ENCODE measurements at regions not wholly inside any gene's neighbourhood (a gene's known extent, or its start where the extent isn't known, plus 50 kb on each side); places are given as distances from the start of the nearest gene placed in this dataset.

GRCh38 chr12:67750513-67751183 lies 102.1 kb downstream of the DYRK2 start:
- DNase-seq (ENCODE audit: low read depth, low spot score): no peak
- H3K79me2 ChIP-seq (ENCODE audit: control insufficient read depth, insufficient read depth, low read length): no peaks in the 10 kb centered on the region
- no peak overlapping the region for H3K9ac ChIP-seq (replicated peaks; ENCODE audit: extremely low read depth, insufficient read depth, low read length)
- H3K4me2 ChIP-seq (ENCODE audit: insufficient read depth, low read length): no peak overlapping the region
- H4K20me1 ChIP-seq (replicated peaks; ENCODE audit: control insufficient read depth, extremely low read depth, insufficient read depth, low read length): no peaks in the 10 kb centered on the region
- no peaks in the 10 kb centered on the region for H3K4me1 ChIP-seq (ENCODE audit: control insufficient read depth, extremely low read depth, insufficient read depth, low read length)
- TF ChIP-seq FOS (IDR thresholded peaks at IDR 0.05; ENCODE audit: borderline replicate concordance, insufficient read depth, low read length) (no peak), MAX (IDR thresholded peaks at IDR 0.05; ENCODE audit: insufficient read depth, insufficient read length) (no peak), POLR2A (IDR thresholded peaks at IDR 0.05; ENCODE audit: low read depth, low read length) (no peak), POLR2AphosphoS5 (IDR thresholded peaks at IDR 0.05; ENCODE audit: insufficient read depth, low read depth, low read length) (no peak), EZH2 (IDR thresholded peaks at IDR 0.05; ENCODE audit: borderline replicate concordance, low read depth, low read length, severe bottlenecking) (no peak)
- H3K27me3 ChIP-seq (ENCODE audit: control insufficient read depth in 2 of 2, insufficient read depth in 2 of 2, low read length in 2 of 2): no peaks in the 10 kb centered on the region
- BruUV-seq (replicated peaks): no TSS peak
- CTCF ChIA-PET: no interaction called here
- H3K27ac ChIP-seq (ENCODE audit: insufficient read depth, low read depth, low read length): no peak overlapping the region
- no peak overlapping the region for H2AFZ ChIP-seq (ENCODE audit: low read depth, low read length)
- FAIRE-seq: no peak
- no peaks in the 10 kb centered on the region for H3K9me3 ChIP-seq (replicated peaks; ENCODE audit: control insufficient read depth, insufficient read depth, low read length)
- H3K4me3 ChIP-seq (replicated peaks in 1 of 3; ENCODE audit: insufficient read depth in 1 of 3, low read depth in 1 of 3, low read length in 3 of 3): no peak overlapping the region
- intact Hi-C loops (cut with micrococcal nuclease) (no loop called here), dilution Hi-C loops (cut with MboI; ENCODE audit: extremely low pct_ligation_motif_present, low sequenced_read_pairs) (no loop called here)
- no peaks in the 10 kb centered on the region for H3K9me1 ChIP-seq (replicated peaks; ENCODE audit: control insufficient read depth, extremely low read depth, insufficient read depth, low read length)
- no peaks in the 10 kb centered on the region for H3K36me3 ChIP-seq (ENCODE audit: control insufficient read depth in 2 of 2, extremely low read depth in 1 of 2, insufficient read depth in 2 of 2, low read length in 2 of 2)
- POLR2A ChIA-PET: no interaction called here

- dilution Hi-C loops (cut with MboI; ENCODE audit: extremely low pct_ligation_motif_present, low sequenced_read_pairs) (no loop called here), intact Hi-C loops (cut with micrococcal nuclease) (no loop called here)
- H3K9ac ChIP-seq (replicated peaks; ENCODE audit: extremely low read depth, insufficient read depth, low read length): no peak overlapping the region
- H3K4me3 ChIP-seq (replicated peaks in 1 of 3; ENCODE audit: insufficient read depth in 1 of 3, low read depth in 1 of 3, low read length in 3 of 3): no peak overlapping the region
- no peak overlapping the region for H3K4me2 ChIP-seq (ENCODE audit: insufficient read depth, low read length)
- TF ChIP-seq MYC (IDR thresholded peaks at IDR 0.05; ENCODE audit: low read depth, low read length): no peak
- TF ChIP-seq GATA2 (IDR thresholded peaks at IDR 0.05; ENCODE audit: insufficient read depth, insufficient read length, low read depth, low read length): no peak
- TF ChIP-seq JUN (IDR thresholded peaks at IDR 0.05; ENCODE audit: borderline replicate concordance, insufficient read depth, insufficient read length, low read depth): no peak
- no peak for TF ChIP-seq FOS (IDR thresholded peaks at IDR 0.05; ENCODE audit: borderline replicate concordance, insufficient read depth, low read length)
- TF ChIP-seq CTCF (IDR thresholded peaks at IDR 0.05; ENCODE audit: extremely low read depth in 1 of 2, insufficient read depth in 1 of 2, low read depth in 1 of 2, low read length in 2 of 2): no peak
- no peak for TF ChIP-seq MAX (IDR thresholded peaks at IDR 0.05; ENCODE audit: insufficient read depth, insufficient read length)
- TF ChIP-seq EZH2 (IDR thresholded peaks at IDR 0.05; ENCODE audit: borderline replicate concordance, low read depth, low read length, severe bottlenecking): no peak
- TF ChIP-seq POLR2A (IDR thresholded peaks at IDR 0.05; ENCODE audit: low read depth, low read length): no peak
- no peak for TF ChIP-seq POLR2AphosphoS5 (IDR thresholded peaks at IDR 0.05; ENCODE audit: insufficient read depth, low read depth, low read length)
- H3K36me3 ChIP-seq (ENCODE audit: control insufficient read depth in 2 of 2, extremely low read depth in 1 of 2, insufficient read depth in 2 of 2, low read length in 2 of 2): no peaks in the 10 kb centered on the region
- no peaks in the 10 kb centered on the region for H3K27me3 ChIP-seq (ENCODE audit: control insufficient read depth in 2 of 2, insufficient read depth in 2 of 2, low read length in 2 of 2)
- no peaks in the 10 kb centered on the region for H3K79me2 ChIP-seq (ENCODE audit: control insufficient read depth, insufficient read depth, low read length)
- no peaks in the 10 kb centered on the region for H3K9me1 ChIP-seq (replicated peaks; ENCODE audit: control insufficient read depth, extremely low read depth, insufficient read depth, low read length)
- POLR2A ChIA-PET: no interaction called here
- H2AFZ ChIP-seq (ENCODE audit: low read depth, low read length): no peak overlapping the region
- no TSS peak for BruUV-seq (replicated peaks)
- H3K27ac ChIP-seq (ENCODE audit: insufficient read depth, low read depth, low read length): no peak overlapping the region
- no peaks in the 10 kb centered on the region for H3K9me3 ChIP-seq (replicated peaks; ENCODE audit: control insufficient read depth, insufficient read depth, low read length)
- CTCF ChIA-PET: no interaction called here
- no peaks in the 10 kb centered on the region for H3K4me1 ChIP-seq (ENCODE audit: control insufficient read depth, extremely low read depth, insufficient read depth, low read length)
- DNase-seq (ENCODE audit: low read depth, low spot score) (no peak), FAIRE-seq (no peak)
- no peaks in the 10 kb centered on the region for H4K20me1 ChIP-seq (replicated peaks; ENCODE audit: control insufficient read depth, extremely low read depth, insufficient read depth, low read length)
Observed at GRCh38 chr12:67751381-67751928, 102.9 kb downstream of the DYRK2 start.
